ENCODE measurements at regions not wholly inside any gene's neighbourhood (a gene's known extent, or its start where the extent isn't known, plus 50 kb on each side); places are given as distances from the start of the nearest gene placed in this dataset.

- 65% methylated on average over 3 of the region's 3 CpGs for WGBS (ENCODE audit: insufficient coverage, insufficient replicate concordance, low lambda C conversion rate, missing lambda C conversion rate)
- Histone ChIP-seq H4K20me1 (ENCODE audit: control insufficient read depth, insufficient read depth) (no peaks in the 10 kb centered on the region), H2AFZ (ENCODE audit: control insufficient read depth, low read depth, low read length) (no peak overlapping the region), H3K4me1 (ENCODE audit: control insufficient read depth, insufficient read depth, low read length) (no peaks in the 10 kb centered on the region), H3K4me3 (no peak overlapping the region), H3K27me3 (replicated peaks in 1 of 2; ENCODE audit: control insufficient read depth in 2 of 2, insufficient read depth in 2 of 2, low read length in 1 of 2) (no peaks in the 10 kb centered on the region), H3K9ac (ENCODE audit: control insufficient read depth, insufficient read depth, low read length) (no peak overlapping the region), H3K79me2 (ENCODE audit: control insufficient read depth, insufficient read depth, low read length) (no peaks in the 10 kb centered on the region), H3K4me2 (ENCODE audit: control insufficient read depth, insufficient read depth) (no peak overlapping the region), H3K9me3 (replicated peaks; ENCODE audit: control insufficient read depth, insufficient read depth, low read length) (peaks cover 3% of the 10 kb centered on the region), H3K27ac (ENCODE audit: control insufficient read depth, insufficient read depth) (no peak overlapping the region), H3K36me3 (ENCODE audit: control insufficient read depth in 2 of 2, insufficient read depth in 2 of 2, low read length in 1 of 2) (no peaks in the 10 kb centered on the region)
- ATAC-seq (no peak), FAIRE-seq (no peak), DNase-seq (ENCODE audit: low read depth, low spot score) (no peak)
- in situ Hi-C loops (cut with MboI): no loop called here
- ChIA-PET POLR2A (no interaction called here), SMC1A (ENCODE audit: uncharacterized antibody, unreplicated experiment) (no interaction called here), RAD21 (ENCODE audit: unreplicated experiment) (no interaction called here), CTCF (no interaction called here)
- no TSS peak for BruUV-seq (replicated peaks)
- intact Hi-C loops (cut with micrococcal nuclease; ENCODE audit: unreplicated experiment): no loop called here
- TF ChIP-seq STAT3 (IDR thresholded peaks at IDR 0.05; ENCODE audit: low read depth, low read length): no peak
- no peak for TF ChIP-seq NFYB (IDR thresholded peaks at IDR 0.05; ENCODE audit: insufficient read depth, low read depth, low read length)
- no peak for TF ChIP-seq ZNF217 (IDR thresholded peaks at IDR 0.05)
- TF ChIP-seq TCF7 (IDR thresholded peaks at IDR 0.05; ENCODE audit: borderline replicate concordance): no peak
- TF ChIP-seq PML (IDR thresholded peaks at IDR 0.05; ENCODE audit: low read length): no peak
Observed at GRCh38 chr2:38504169-38504568, 98.6 kb downstream of the HNRNPLL start.

GRCh38 chr2:38502107-38502506, 100.6 kb downstream of the HNRNPLL start:
- ChIA-PET POLR2A (interaction anchor here (1.2 kb wide), 1 partner anchor 11 kb away, joined by 3 read pairs; no protein-coding TSS in a partner anchor), CTCF (no interaction called here), RAD21 (ENCODE audit: unreplicated experiment) (interaction anchor here (1.4 kb wide), 1 partner anchor 1106 kb away, joined by 3 read pairs; no protein-coding TSS in a partner anchor), SMC1A (ENCODE audit: uncharacterized antibody, unreplicated experiment) (no interaction called here)
- no peak for FAIRE-seq
- Histone ChIP-seq H3K4me3 (no peak overlapping the region), H3K4me1 (ENCODE audit: control insufficient read depth, insufficient read depth, low read length) (peaks cover 7% of the 10 kb centered on the region), H3K9me3 (replicated peaks; ENCODE audit: control insufficient read depth, insufficient read depth, low read length) (peaks cover 3% of the 10 kb centered on the region), H3K9ac (ENCODE audit: control insufficient read depth, insufficient read depth, low read length) (no peak overlapping the region), H3K79me2 (ENCODE audit: control insufficient read depth, insufficient read depth, low read length) (no peaks in the 10 kb centered on the region), H2AFZ (ENCODE audit: control insufficient read depth, low read depth, low read length) (no peak overlapping the region), H3K27me3 (replicated peaks in 1 of 2; ENCODE audit: control insufficient read depth in 2 of 2, insufficient read depth in 2 of 2, low read length in 1 of 2) (no peaks in the 10 kb centered on the region), H3K27ac (ENCODE audit: control insufficient read depth, insufficient read depth) (no peak overlapping the region), H3K4me2 (ENCODE audit: control insufficient read depth, insufficient read depth) (no peak overlapping the region), H3K36me3 (ENCODE audit: control insufficient read depth in 2 of 2, insufficient read depth in 2 of 2, low read length in 1 of 2) (no peaks in the 10 kb centered on the region), H4K20me1 (ENCODE audit: control insufficient read depth, insufficient read depth) (no peaks in the 10 kb centered on the region)
- in situ Hi-C loops (cut with MboI): no loop called here
- intact Hi-C loops (cut with micrococcal nuclease; ENCODE audit: unreplicated experiment): no loop called here
- WGBS (ENCODE audit: insufficient coverage, insufficient replicate concordance, low lambda C conversion rate, missing lambda C conversion rate): 57% methylated on average over 1 of the region's 1 CpG
- BruUV-seq (replicated peaks): no TSS peak
- DNase-seq (ENCODE audit: low read depth, low spot score): no peak
- ATAC-seq: no peak
- no peak for TF ChIP-seq GATAD2B (conservative IDR thresholded peaks at IDR 0.05; ENCODE audit: low read depth)
- no peak for TF ChIP-seq ZNF217 (IDR thresholded peaks at IDR 0.05)
- TF ChIP-seq DPF2 (IDR thresholded peaks at IDR 0.05): no peak
- TF ChIP-seq CHD1 (IDR thresholded peaks at IDR 0.05; ENCODE audit: low read depth, low read length): no peak
- no peak for TF ChIP-seq IRF4 (IDR thresholded peaks at IDR 0.05; ENCODE audit: low read depth, low read length)
- TF ChIP-seq SP1 (IDR thresholded peaks at IDR 0.05; ENCODE audit: low read depth, low read length): no peak
- TF ChIP-seq ZBTB40 (IDR thresholded peaks at IDR 0.05; ENCODE audit: borderline replicate concordance): no peak
- TF ChIP-seq E2F8 (IDR thresholded peaks at IDR 0.05; ENCODE audit: low read depth, partially characterized antibody): no peak
- no peak for TF ChIP-seq NFIC (IDR thresholded peaks at IDR 0.05; ENCODE audit: low read depth, low read length)
- TF ChIP-seq PAX5 (IDR thresholded peaks at IDR 0.05; ENCODE audit: borderline replicate concordance, low read depth, low read length): no peak
